Spleen (tissue), 7 donors: ENCODE measurements at regions not wholly inside any gene's neighbourhood (a gene's known extent, or its start where the extent isn't known, plus 50 kb on each side); places are given as distances from the start of the nearest gene placed in this dataset.

Experiments
- CTCF ChIP-seq, 11 experiments: fragments of 200-600 bp in 7 of 11; fragments of 450-650 bp in 4 of 11; sonication (generic) in 4 of 11; IDR thresholded peaks in 8 of 11; conservative IDR thresholded peaks in 3 of 11; 1 replicate in 7 of 11; 2 replicates in 4 of 11; pipeline versions ENCODE4 v1.4.0 to v1.8.0; 2016 to 2021; ENCODE audit warnings: antibody characterized with exemption in 11 of 11, inconsistent platforms in 4 of 11, mild to moderate bottlenecking in 1 of 11
- POLR2AphosphoS5 ChIP-seq, 3 donors: sonication (generic); formaldehyde crosslinking; IDR thresholded peaks; one replicate each; pipeline ENCODE4 v1.5.1; 2017; ENCODE audit warnings: antibody characterized with exemption in 3 of 3
- donor health status: DM: no; HTN: no; CAD: no; lungs with moderate emphysema.
- donor health status: DM: no; HTN: no; CAD: no.
- donor health status: DM: no; HTN: no; CAD: no.

GRCh38 chr5:121386334-121386733 lies 465.3 kb upstream of the FTMT start:
- TF ChIP-seq POLR2AphosphoS5 (IDR thresholded peaks at IDR 0.05) (no peak), CTCF (IDR thresholded peaks at IDR 0.05 in 8 of 11, conservative IDR thresholded peaks at IDR 0.05 in 3 of 11) (no peak)
